SU-DHL-6 (cell line): ENCODE measurements at regions not wholly inside any gene's neighbourhood (a gene's known extent, or its start where the extent isn't known, plus 50 kb on each side); places are given as distances from the start of the nearest gene placed in this dataset.

Source experiments
- H2AFZ ChIP-seq: fragments of 200-600 bp; sonication (generic); 2 replicates; pipeline ENCODE4 v1.6.1; 2014; ENCODE audit warnings: low read depth, mild to moderate bottlenecking, moderate library complexity, mixed read lengths, antibody characterized with exemption, low read length; ENCODE audit not compliant: severe bottlenecking
- H3F3A ChIP-seq: fragments of 200-600 bp; shearing (Covaris generic); 2 replicates; pipeline ENCODE4 v1.6.0; 2016; ENCODE audit warnings: antibody characterized with exemption, mild to moderate bottlenecking; ENCODE audit not compliant: insufficient read depth
- H3K27ac ChIP-seq: fragments of 200-600 bp; sonication (generic); 2 replicates; pipeline ENCODE4 v1.5.1; 2016; ENCODE audit warnings: low read depth, mild to moderate bottlenecking, low read length, moderate library complexity, mixed read lengths
- H3K27me3 ChIP-seq: fragments of 200-600 bp; sonication (generic), shearing (Covaris generic); 2 replicates; pipeline ENCODE4 v1.6.0; 2014; ENCODE audit warnings: mild to moderate bottlenecking, low read length
- H3K36me3 ChIP-seq: fragments of 200-600 bp; sonication (generic); 2 replicates; pipeline ENCODE4 v1.6.1; 2014; ENCODE audit warnings: mild to moderate bottlenecking, low read length, mixed read lengths
- H3K4me2 ChIP-seq: fragments of 300-600, 200-600 bp; shearing (Covaris generic), sonication (generic); 2 replicates; pipeline ENCODE4 v1.6.0; 2014; ENCODE audit warnings: low read length, low read depth, mild to moderate bottlenecking; ENCODE audit not compliant: poor library complexity, severe bottlenecking
- H3K4me3 ChIP-seq: fragments of 200-600 bp; sonication (generic); 2 replicates; pipeline ENCODE4 v1.5.1; 2014; ENCODE audit warnings: antibody characterized with exemption, low read length, mild to moderate bottlenecking, mixed read lengths; ENCODE audit not compliant: insufficient read depth, poor library complexity, severe bottlenecking
- H3K79me2 ChIP-seq: fragments of 200-600 bp; sonication (generic); 2 replicates; pipeline ENCODE4 v1.6.1; 2014; ENCODE audit warnings: mild to moderate bottlenecking, low read length, moderate library complexity; ENCODE audit not compliant: insufficient read depth
- H3K9ac ChIP-seq: fragments of 200-600 bp; sonication (generic); 2 replicates; pipeline ENCODE4 v1.7.0; 2014; ENCODE audit warnings: mild to moderate bottlenecking, low read length
- H3K9me2 ChIP-seq: fragments of 200-600 bp; sonication (generic); replicated peaks from 2 replicates; pipeline ENCODE4 v1.6.1; 2014; ENCODE audit warnings: low read length; ENCODE audit not compliant: insufficient read depth
- H3K9me3 ChIP-seq: fragments of 200-600 bp; sonication (generic); 2 replicates; pipeline ENCODE4 v1.6.1; 2014; ENCODE audit warnings: low read length, mixed read lengths; ENCODE audit not compliant: insufficient read depth
- H4K20me1 ChIP-seq: fragments of 200-600 bp; sonication (generic); 2 replicates; pipeline ENCODE4 v1.6.1; 2014; ENCODE audit warnings: low read depth, mild to moderate bottlenecking, antibody characterized with exemption, low read length, moderate library complexity, mixed read lengths
- EZH2phosphoT487 ChIP-seq: fragments of 200-600 bp; sonication (generic), shearing (Covaris generic); conservative IDR thresholded peaks from 2 replicates; pipeline ENCODE4 v1.6.1; 2018; ENCODE audit warnings: mild to moderate bottlenecking, antibody characterized with exemption, low read length, moderate library complexity, mixed read lengths
- TF ChIP-seq, protein P1 (sequence below): fragments of 200-600 bp; sonication (generic); IDR thresholded peaks from one replicate; pipeline ENCODE4 v1.5.1; 2017; ENCODE audit warnings: antibody characterized with exemption, mild to moderate bottlenecking, low read length, moderate library complexity; ENCODE audit not compliant: insufficient read depth, poor library complexity, severe bottlenecking

DNA sequence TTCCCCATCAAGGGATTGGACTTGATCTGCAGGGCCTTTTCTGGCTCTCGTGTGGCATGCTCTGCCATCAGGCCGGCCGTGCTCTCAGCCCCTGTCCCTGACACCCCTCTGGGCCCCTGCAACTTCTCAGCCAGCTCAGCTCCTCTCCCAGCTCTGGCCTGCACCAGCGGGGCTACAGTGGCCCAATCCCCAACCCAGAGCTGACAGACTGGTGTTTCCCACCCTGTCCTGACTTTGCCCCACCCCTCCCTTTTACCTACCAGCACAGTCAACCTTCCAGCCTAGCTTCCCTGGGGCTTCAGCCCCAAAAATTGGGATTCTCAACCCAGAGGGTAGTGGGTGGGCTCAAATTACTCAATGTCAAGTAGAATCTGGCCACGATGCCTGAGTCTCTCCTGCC is 149.3 kb downstream of the SYF2 start:
- no peak overlapping the region for H2AFZ ChIP-seq
- no peaks in the 10 kb centered on the region for H4K20me1 ChIP-seq
- H3K9me2 ChIP-seq: no peaks in the 10 kb centered on the region
- H3K9ac ChIP-seq: no peak overlapping the region
- no peak overlapping the region for H3K27ac ChIP-seq
- H3K9me3 ChIP-seq: no peaks in the 10 kb centered on the region
- H3F3A ChIP-seq: no peaks in the 10 kb centered on the region
- H3K4me2 ChIP-seq: no peak overlapping the region
- no peak overlapping the region for H3K4me3 ChIP-seq
- TF ChIP-seq, protein P1, sequence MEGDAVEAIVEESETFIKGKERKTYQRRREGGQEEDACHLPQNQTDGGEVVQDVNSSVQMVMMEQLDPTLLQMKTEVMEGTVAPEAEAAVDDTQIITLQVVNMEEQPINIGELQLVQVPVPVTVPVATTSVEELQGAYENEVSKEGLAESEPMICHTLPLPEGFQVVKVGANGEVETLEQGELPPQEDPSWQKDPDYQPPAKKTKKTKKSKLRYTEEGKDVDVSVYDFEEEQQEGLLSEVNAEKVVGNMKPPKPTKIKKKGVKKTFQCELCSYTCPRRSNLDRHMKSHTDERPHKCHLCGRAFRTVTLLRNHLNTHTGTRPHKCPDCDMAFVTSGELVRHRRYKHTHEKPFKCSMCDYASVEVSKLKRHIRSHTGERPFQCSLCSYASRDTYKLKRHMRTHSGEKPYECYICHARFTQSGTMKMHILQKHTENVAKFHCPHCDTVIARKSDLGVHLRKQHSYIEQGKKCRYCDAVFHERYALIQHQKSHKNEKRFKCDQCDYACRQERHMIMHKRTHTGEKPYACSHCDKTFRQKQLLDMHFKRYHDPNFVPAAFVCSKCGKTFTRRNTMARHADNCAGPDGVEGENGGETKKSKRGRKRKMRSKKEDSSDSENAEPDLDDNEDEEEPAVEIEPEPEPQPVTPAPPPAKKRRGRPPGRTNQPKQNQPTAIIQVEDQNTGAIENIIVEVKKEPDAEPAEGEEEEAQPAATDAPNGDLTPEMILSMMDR: no peak
- TF ChIP-seq EZH2phosphoT487: no peak
- no peaks in the 10 kb centered on the region for H3K36me3 ChIP-seq
- H3K79me2 ChIP-seq: no peaks in the 10 kb centered on the region
- no peaks in the 10 kb centered on the region for H3K27me3 ChIP-seq

DNA sequence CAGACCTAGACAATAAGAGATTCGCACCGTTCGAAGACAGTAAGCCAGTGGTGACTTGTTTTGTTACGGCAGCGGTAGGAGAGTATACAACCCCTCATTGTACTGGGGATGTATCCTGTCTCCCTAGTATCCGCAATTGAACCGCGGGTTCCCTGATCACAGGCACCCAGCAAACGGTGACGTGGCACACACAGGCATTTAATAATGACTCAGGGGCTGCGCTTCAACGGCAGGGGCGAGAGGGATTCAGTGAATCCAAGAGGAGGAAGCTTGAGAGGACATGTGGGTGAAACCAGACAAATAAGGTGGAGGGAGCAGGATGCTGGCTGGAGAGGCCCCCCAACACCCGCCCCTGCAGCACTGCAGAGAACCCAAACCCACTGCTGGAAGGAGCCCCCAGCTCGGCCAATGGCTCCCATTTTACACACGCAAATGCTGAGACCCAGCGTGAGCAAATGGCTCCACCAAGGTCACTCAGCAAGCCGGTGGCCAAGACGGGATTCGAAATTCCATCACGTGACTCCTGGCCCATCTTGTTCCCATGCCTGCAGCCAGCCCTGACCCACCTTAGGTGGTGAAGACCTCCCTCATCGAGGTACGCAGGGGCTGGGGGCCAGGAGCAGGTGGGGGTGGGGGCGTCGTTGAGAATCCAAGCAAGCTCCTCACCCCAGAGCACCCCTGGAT is 149.9 kb downstream of the SYF2 start:
- no peaks in the 10 kb centered on the region for H3K79me2 ChIP-seq
- no peaks in the 10 kb centered on the region for H3K9me2 ChIP-seq
- H3K4me3 ChIP-seq: no peak overlapping the region
- no peaks in the 10 kb centered on the region for H3F3A ChIP-seq
- H3K27me3 ChIP-seq: no peaks in the 10 kb centered on the region
- H3K36me3 ChIP-seq: no peaks in the 10 kb centered on the region
- no peak for TF ChIP-seq EZH2phosphoT487
- TF ChIP-seq, protein P1: no peak
- no peak overlapping the region for H2AFZ ChIP-seq
- no peak overlapping the region for H3K4me2 ChIP-seq
- H3K9ac ChIP-seq: no peak overlapping the region
- no peak overlapping the region for H3K27ac ChIP-seq
- peaks cover 3% of the 10 kb centered on the region; the same call in 1 of the 2 replicates for H3K9me3 ChIP-seq
- no peaks in the 10 kb centered on the region for H4K20me1 ChIP-seq

DNA sequence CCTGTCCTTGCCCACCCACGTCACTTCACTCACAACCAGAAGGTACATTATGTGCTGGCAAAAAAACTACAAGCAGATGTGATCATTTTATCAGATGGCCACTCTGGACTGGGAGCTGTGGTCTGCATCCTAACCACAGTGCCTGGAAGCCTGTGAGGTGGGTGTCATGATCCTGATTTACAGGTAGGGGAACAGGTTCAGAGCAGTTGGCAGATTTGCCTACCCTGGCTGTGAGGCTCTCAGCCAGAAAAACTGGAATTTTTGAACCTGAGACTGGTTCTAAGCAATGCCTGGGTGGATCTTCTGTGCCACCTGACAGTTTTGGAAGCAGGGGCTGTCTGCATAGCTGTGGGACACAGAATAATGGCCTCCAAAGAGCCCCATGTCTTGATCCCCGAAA is 150.8 kb downstream of the SYF2 start:
- TF ChIP-seq EZH2phosphoT487: no peak
- TF ChIP-seq, protein P1: no peak
- Histone ChIP-seq H3F3A (no peaks in the 10 kb centered on the region), H3K9ac (no peak overlapping the region), H3K4me2 (no peak overlapping the region), H4K20me1 (no peaks in the 10 kb centered on the region), H3K9me3 (peaks cover 8% of the 10 kb centered on the region; the same call in 1 of the 2 replicates), H3K27me3 (no peaks in the 10 kb centered on the region), H3K36me3 (no peaks in the 10 kb centered on the region), H3K79me2 (no peaks in the 10 kb centered on the region), H2AFZ (no peak overlapping the region), H3K27ac (no peak overlapping the region), H3K9me2 (no peaks in the 10 kb centered on the region), H3K4me3 (no peak overlapping the region)
